BLaER1 treated with 17β-estradiol and CSF1 and Interleukin-3, amounts not matched to agents 10 nM and 100 nM (cell line): ENCODE measurements at regions not wholly inside any gene's neighbourhood (a gene's known extent, or its start where the extent isn't known, plus 50 kb on each side); places are given as distances from the start of the nearest gene placed in this dataset.
"Not testable (repeated sequence)": the region's sequence is repeated elsewhere in the genome, so short reads cannot be mapped to it uniquely, and the experiment has no call there.

Source experiments
- H3K27ac ChIP-seq, 11 experiments: shearing (Covaris generic); formaldehyde crosslinking; 2 replicates each; pipeline ENCODE4 v1.8.1; 2022
- H3K27me3 ChIP-seq, 11 experiments: shearing (Covaris generic); formaldehyde crosslinking; 2 replicates each; pipeline ENCODE4 v1.8.1; 2022
- H3K36me3 ChIP-seq, 11 experiments: shearing (Covaris generic); formaldehyde crosslinking; 2 replicates each; pipeline ENCODE4 v1.8.1; 2022
- H3K4me1 ChIP-seq, 10 experiments: shearing (Covaris generic); formaldehyde crosslinking; 2 replicates each; pipeline ENCODE4 v1.8.1; 2022
- H3K4me2 ChIP-seq, 11 experiments: shearing (Covaris generic); formaldehyde crosslinking; 2 replicates each; pipeline ENCODE4 v1.8.1; 2022
- H3K4me3 ChIP-seq, 10 experiments: shearing (Covaris generic); formaldehyde crosslinking; 2 replicates each; pipeline ENCODE4 v1.8.1; 2022
- H3K9ac ChIP-seq, 11 experiments: shearing (Covaris generic); formaldehyde crosslinking; 2 replicates each; pipeline ENCODE4 v1.8.1; 2022
- H3K9me3 ChIP-seq, 11 experiments: shearing (Covaris generic); formaldehyde crosslinking; replicated peaks in 1 of 11; 2 replicates each; pipeline ENCODE4 v1.8.1; 2022
- H4K20me1 ChIP-seq, 11 experiments: shearing (Covaris generic); formaldehyde crosslinking; 2 replicates each; pipeline ENCODE4 v1.8.1; 2022
- Cebpa-rat ChIP-seq, 11 experiments: shearing (Covaris generic); IDR thresholded peaks; 2 replicates each; pipeline ENCODE4 v1.8.1; 2022

DNA sequence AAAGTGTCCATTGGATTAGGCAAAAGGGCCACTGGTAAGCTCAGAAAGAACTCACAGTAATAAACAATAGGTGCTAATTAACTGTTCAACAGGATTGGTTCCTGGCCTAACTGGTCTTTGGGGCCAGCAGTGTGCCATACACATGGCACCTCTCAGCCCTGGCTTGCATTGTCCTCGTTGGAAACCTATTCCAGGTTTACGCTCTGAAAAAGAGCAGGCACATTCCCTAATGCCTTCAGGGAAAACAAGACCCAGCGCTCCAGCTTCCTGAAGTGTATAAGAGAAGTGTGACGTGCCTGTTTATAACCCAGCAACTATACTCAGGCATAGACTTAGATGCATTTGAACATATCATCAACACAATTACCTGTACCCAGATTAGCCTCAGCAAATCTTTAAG is 51.9 kb upstream of the RBM47 start:
- no peaks in the 10 kb centered on the region for H3K9me3 ChIP-seq
- no peak overlapping the region for H3K9ac ChIP-seq
- no peak overlapping the region; a peak in 1 of 22 replicates for H3K4me2 ChIP-seq
- TF ChIP-seq Cebpa-rat (IDR thresholded peaks at IDR 0.05) = no peak
- no peaks in the 10 kb centered on the region for H3K36me3 ChIP-seq
- H3K4me1 ChIP-seq = peaks cover 0 to 76% (median 19%) of the 10 kb centered on the region in 10 experiments; a peak in 12 of 20 replicates
- H3K4me3 ChIP-seq = no peak overlapping the region
- no peaks in the 10 kb centered on the region for H4K20me1 ChIP-seq
- no peaks in the 10 kb centered on the region for H3K27me3 ChIP-seq
- H3K27ac ChIP-seq = no peak overlapping the region

- Histone ChIP-seq H3K27me3 (no peaks in the 10 kb centered on the region), H3K27ac (peak overlapping the region in 4 of 11 experiments; percentile 30 to 61 (median 59); a peak in 6 of 22 replicates), H3K9me3 (no peaks in the 10 kb centered on the region), H3K4me1 (peaks cover 0 to 76% (median 23%) of the 10 kb centered on the region in 10 experiments; a peak in 12 of 20 replicates), H3K36me3 (no peaks in the 10 kb centered on the region), H4K20me1 (no peaks in the 10 kb centered on the region), H3K4me2 (peak overlapping the region in 6 of 11 experiments; percentile 7 to 83 (median 50); a peak in 9 of 22 replicates), H3K4me3 (no peak overlapping the region), H3K9ac (no peak overlapping the region)
- no peak for TF ChIP-seq Cebpa-rat (IDR thresholded peaks at IDR 0.05)
These were observed 52.8 kb upstream of the RBM47 start for GRCh38 chr4:40682290-40683101.

GRCh38 chr4:40683536-40684145 is 54.0 kb upstream of the RBM47 start:
- peak overlapping the region in 6 of 11 experiments; percentile 7 to 83 (median 50); a peak in 11 of 22 replicates for H3K4me2 ChIP-seq
- not testable (repeated sequence) for H3K27me3 ChIP-seq, H3K9ac ChIP-seq, H4K20me1 ChIP-seq, H3K4me3 ChIP-seq, H3K9me3 ChIP-seq, H3K36me3 ChIP-seq
- peak in 5 of 11 experiments; percentile 33 to 76 (median 45); a peak in 4 of 22 replicates for TF ChIP-seq Cebpa-rat (IDR thresholded peaks at IDR 0.05)
- peaks cover 0 to 74% (median 23%) of the 10 kb centered on the region in 10 experiments; a peak in 12 of 20 replicates for H3K4me1 ChIP-seq
- peak overlapping the region in 5 of 11 experiments; percentile 23 to 61 (median 59); a peak in 8 of 22 replicates for H3K27ac ChIP-seq

- H3K9me3 ChIP-seq = no peaks in the 10 kb centered on the region
- no peak for TF ChIP-seq Cebpa-rat (IDR thresholded peaks at IDR 0.05)
- H4K20me1 ChIP-seq = no peaks in the 10 kb centered on the region
These were observed 54.7 kb upstream of the RBM47 start for GRCh38 chr4:40684404-40684803.

GRCh38 chr4:40685300-40685699 is 55.6 kb upstream of the RBM47 start:
- H3K4me1 ChIP-seq = peaks cover 0 to 62% (median 23%) of the 10 kb centered on the region in 10 experiments; a peak in 12 of 20 replicates
- no peak overlapping the region for H3K9ac ChIP-seq
- H3K36me3 ChIP-seq = no peaks in the 10 kb centered on the region
- H3K27ac ChIP-seq = no peak overlapping the region
- H3K9me3 ChIP-seq = no peaks in the 10 kb centered on the region
- no peak overlapping the region for H3K4me3 ChIP-seq
- H3K4me2 ChIP-seq = peak overlapping the region in 2 of 11 experiments; percentile 32 to 67; a peak in 3 of 22 replicates
- H4K20me1 ChIP-seq = no peaks in the 10 kb centered on the region
- no peak for TF ChIP-seq Cebpa-rat (IDR thresholded peaks at IDR 0.05)
- H3K27me3 ChIP-seq = no peaks in the 10 kb centered on the region

More at GRCh38 chr4:40684404-40684803, 54.7 kb upstream of the RBM47 start:
- no peak overlapping the region for H3K9ac ChIP-seq
- peak overlapping the region in 5 of 11 experiments; percentile 2 to 83 (median 55); a peak in 9 of 22 replicates for H3K4me2 ChIP-seq
- H3K27ac ChIP-seq = peak overlapping the region in 3 of 11 experiments; percentile 18 to 43 (median 30); a peak in 5 of 22 replicates
- H3K36me3 ChIP-seq = no peaks in the 10 kb centered on the region
- H3K4me3 ChIP-seq = no peak overlapping the region
- peaks cover 0 to 66% (median 23%) of the 10 kb centered on the region in 10 experiments; a peak in 12 of 20 replicates for H3K4me1 ChIP-seq
- H3K27me3 ChIP-seq = no peaks in the 10 kb centered on the region

DNA sequence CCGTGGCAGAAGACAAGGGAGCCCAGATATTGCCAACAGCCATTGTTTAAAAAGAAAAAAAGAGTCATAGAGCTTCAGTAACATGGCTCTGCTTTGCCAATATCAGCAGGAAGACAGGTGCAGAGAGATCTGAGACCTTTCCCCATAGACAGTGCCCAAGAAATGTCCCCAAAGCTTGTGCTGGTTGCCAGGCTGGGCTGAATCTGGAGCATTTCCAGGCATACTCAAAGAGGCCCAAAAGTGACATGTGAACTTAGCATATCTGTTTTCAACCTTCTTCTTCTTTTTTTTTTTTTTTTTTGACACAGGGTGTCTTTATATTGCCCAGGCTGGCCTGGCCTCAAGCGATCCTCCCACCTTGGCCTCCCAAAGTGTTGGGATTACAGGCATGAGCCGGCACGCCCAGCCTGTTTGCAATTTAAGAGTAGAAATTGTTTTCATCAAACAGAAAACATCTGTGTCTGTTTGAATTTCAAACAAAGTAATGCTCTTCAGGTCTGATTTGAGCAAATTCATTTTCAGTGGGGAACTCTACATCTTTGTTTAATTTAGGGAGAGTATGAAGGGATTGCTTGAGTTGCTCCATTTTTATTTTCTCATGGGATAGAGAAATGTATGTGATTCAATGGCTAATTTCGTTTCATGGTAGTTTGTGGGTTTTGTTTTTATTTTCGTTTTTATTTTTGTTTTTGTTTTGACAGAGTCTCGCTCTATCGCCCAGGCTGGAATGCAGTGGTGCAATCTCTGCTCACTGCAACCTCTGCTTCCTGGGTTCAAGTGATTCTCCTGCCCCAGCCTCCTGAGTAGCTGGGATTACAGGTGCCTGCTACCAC is 56.6 kb upstream of the RBM47 start:
- Histone ChIP-seq H3K36me3 (no peaks in the 10 kb centered on the region), H3K9ac (peak overlapping the region in 1 of 11 experiments; percentile 40; a peak in 1 of 22 replicates), H3K4me3 (no peak overlapping the region), H3K4me1 (peaks cover 0 to 57% (median 23%) of the 10 kb centered on the region in 10 experiments; a peak in 12 of 20 replicates), H3K27me3 (no peaks in the 10 kb centered on the region), H4K20me1 (no peaks in the 10 kb centered on the region), H3K27ac (peak overlapping the region in 2 of 11 experiments; percentile 21 to 27; a peak in 2 of 22 replicates), H3K9me3 (no peaks in the 10 kb centered on the region), H3K4me2 (peak overlapping the region in 4 of 11 experiments; percentile 14 to 67 (median 38); a peak in 5 of 22 replicates)
- TF ChIP-seq Cebpa-rat (IDR thresholded peaks at IDR 0.05) = no peak

GRCh38 chr4:40687676-40688389 is 58.2 kb upstream of the RBM47 start:
- Histone ChIP-seq H3K4me3 (no peak overlapping the region), H3K9me3 (peaks cover 0 to 14% (median 10%) of the 10 kb centered on the region in 11 experiments; a peak in 15 of 22 replicates), H3K9ac (no peak overlapping the region), H3K4me1 (peaks cover 0 to 42% (median 20%) of the 10 kb centered on the region in 10 experiments; a peak in 12 of 20 replicates), H3K27ac (no peak overlapping the region), H3K4me2 (no peak overlapping the region), H4K20me1 (no peaks in the 10 kb centered on the region), H3K36me3 (no peaks in the 10 kb centered on the region), H3K27me3 (no peaks in the 10 kb centered on the region)
- no peak for TF ChIP-seq Cebpa-rat (IDR thresholded peaks at IDR 0.05)
